Smooth muscle cell (in vitro differentiated cells): ENCODE measurements at regions not wholly inside any gene's neighbourhood (a gene's known extent, or its start where the extent isn't known, plus 50 kb on each side); places are given as distances from the start of the nearest gene placed in this dataset.

Experiments used
- DNase-seq: peaks from one replicate; lab custom pipeline; 2025; ENCODE audit not compliant: unreplicated experiment; lab: John Stamatoyannopoulos, UW
- H2AFZ ChIP-seq: fragments of 200-600 bp; sonication (generic); 2 replicates; pipeline ENCODE4 v1.6.0; 2016; ENCODE audit warnings: antibody characterized with exemption, low read depth, mild to moderate bottlenecking
- H3F3A ChIP-seq: fragments of 200-600 bp; sonication (generic); 2 replicates; pipeline ENCODE4 v1.6.0; 2017; ENCODE audit warnings: antibody characterized with exemption, low read depth
- H3K27ac ChIP-seq: fragments of 200-600 bp; sonication (generic); 2 replicates; pipeline ENCODE4 v1.5.1; 2016; ENCODE audit warnings: low read depth, mild to moderate bottlenecking
- H3K27me3 ChIP-seq: fragments of 200-600 bp; sonication (generic); 2 replicates; pipeline ENCODE4 v1.6.1; 2016; ENCODE audit warnings: low read depth, mild to moderate bottlenecking
- H3K36me3 ChIP-seq: fragments of 200-600 bp; sonication (generic); 2 replicates; pipeline ENCODE4 v1.5.1; 2016; ENCODE audit warnings: low read depth
- H3K4me1 ChIP-seq: fragments of 200-600 bp; sonication (generic); 2 replicates; pipeline ENCODE4 v1.5.1; 2016; ENCODE audit warnings: low read depth
- H3K4me2 ChIP-seq: fragments of 200-600 bp; sonication (generic); 2 replicates; pipeline ENCODE4 v1.6.0; 2016; ENCODE audit warnings: mild to moderate bottlenecking
- H3K4me3 ChIP-seq: fragments of 200-600 bp; sonication (generic); 2 replicates; pipeline ENCODE4 v1.5.1; 2016; ENCODE audit warnings: mild to moderate bottlenecking
- H3K79me2 ChIP-seq: fragments of 200-600 bp; sonication (generic); 2 replicates; pipeline ENCODE4 v1.6.0; 2016; ENCODE audit warnings: low read depth, mild to moderate bottlenecking
- H3K9ac ChIP-seq: fragments of 200-600 bp; sonication (generic); 2 replicates; pipeline ENCODE4 v1.6.0; 2016; ENCODE audit warnings: low read depth
- H3K9me3 ChIP-seq: fragments of 200-600 bp; sonication (generic); replicated peaks from 2 replicates; pipeline ENCODE4 v1.5.1; 2016; ENCODE audit warnings: low read depth
- H4K20me1 ChIP-seq: fragments of 200-600 bp; sonication (generic); 2 replicates; pipeline ENCODE4 v1.6.0; 2016; ENCODE audit warnings: low read depth
- CTCF ChIP-seq: fragments of 200-600 bp; sonication (generic); IDR thresholded peaks from 2 replicates; pipeline ENCODE4 v1.5.1; 2017; ENCODE audit warnings: borderline replicate concordance, mild to moderate bottlenecking, antibody characterized with exemption; ENCODE audit not compliant: insufficient read depth, poor library complexity, severe bottlenecking
- WGBS: methylation state at CpG from one replicate; pipeline ENCODE4 v1.1.7; 2016; ENCODE audit warnings: low lambda C conversion rate; 5-methylcytosine and 5-hydroxymethylcytosine counted together

GRCh38 chr6:82761674-82762345 is 303.8 kb downstream of the UBE3D start:
- no peak for DNase-seq
- WGBS: 91% methylated on average over 2 of the region's 2 CpGs

GRCh38 chr6:82766476-82766875 is 299.2 kb downstream of the UBE3D start:
- Histone ChIP-seq H3K27ac (no peak overlapping the region), H3K4me2 (no peak overlapping the region), H3K4me3 (no peak overlapping the region), H3K9me3 (no peaks in the 10 kb centered on the region), H3F3A (no peaks in the 10 kb centered on the region), H3K9ac (no peak overlapping the region), H3K27me3 (no peaks in the 10 kb centered on the region), H3K36me3 (no peaks in the 10 kb centered on the region), H2AFZ (no peak overlapping the region), H4K20me1 (no peaks in the 10 kb centered on the region), H3K4me1 (peaks cover 4% of the 10 kb centered on the region), H3K79me2 (no peaks in the 10 kb centered on the region)
- no peak for TF ChIP-seq CTCF
- 91% methylated on average over 1 of the region's 1 CpG for WGBS
- no peak for DNase-seq

More at GRCh38 chr6:82761674-82762345, 303.8 kb downstream of the UBE3D start:
- Histone ChIP-seq H3K79me2 (no peaks in the 10 kb centered on the region), H3K4me2 (no peak overlapping the region), H3K4me1 (no peaks in the 10 kb centered on the region), H3K9me3 (no peaks in the 10 kb centered on the region), H3K9ac (no peak overlapping the region), H3K4me3 (no peak overlapping the region), H3K27ac (no peak overlapping the region), H4K20me1 (no peaks in the 10 kb centered on the region), H3F3A (no peaks in the 10 kb centered on the region), H3K36me3 (no peaks in the 10 kb centered on the region), H2AFZ (no peak overlapping the region), H3K27me3 (no peaks in the 10 kb centered on the region)
- TF ChIP-seq CTCF: no peak

- TF ChIP-seq CTCF: no peak
- Histone ChIP-seq H3K4me3 (no peak overlapping the region), H3F3A (no peaks in the 10 kb centered on the region), H3K27me3 (no peaks in the 10 kb centered on the region), H3K27ac (no peak overlapping the region), H3K4me2 (no peak overlapping the region), H3K4me1 (peaks cover 4% of the 10 kb centered on the region), H4K20me1 (no peaks in the 10 kb centered on the region), H3K9me3 (no peaks in the 10 kb centered on the region), H3K9ac (no peak overlapping the region), H3K36me3 (no peaks in the 10 kb centered on the region), H3K79me2 (no peaks in the 10 kb centered on the region), H2AFZ (no peak overlapping the region)
- WGBS: 63% methylated on average over 5 of the region's 5 CpGs
- no peak for DNase-seq
These were observed 298.6 kb downstream of the UBE3D start for GRCh38 chr6:82767037-82767436.

GRCh38 chr6:82767447-82767846 is 298.2 kb downstream of the UBE3D start:
- Histone ChIP-seq H3K36me3 (no peaks in the 10 kb centered on the region), H3F3A (no peaks in the 10 kb centered on the region), H3K27ac (no peak overlapping the region), H2AFZ (no peak overlapping the region), H4K20me1 (no peaks in the 10 kb centered on the region), H3K79me2 (no peaks in the 10 kb centered on the region), H3K4me2 (no peak overlapping the region), H3K9me3 (no peaks in the 10 kb centered on the region), H3K27me3 (no peaks in the 10 kb centered on the region), H3K4me3 (no peak overlapping the region), H3K4me1 (peaks cover 4% of the 10 kb centered on the region), H3K9ac (no peak overlapping the region)
- WGBS: 95% methylated on average over 4 of the region's 4 CpGs
- no peak for TF ChIP-seq CTCF
- DNase-seq: no peak
